Panc1 (cell line): ENCODE measurements at regions not wholly inside any gene's neighbourhood (a gene's known extent, or its start where the extent isn't known, plus 50 kb on each side); places are given as distances from the start of the nearest gene placed in this dataset.

Experiments used
- ATAC-seq: fragments of 200-7000 bp; cut with Tn5 transposase; 2 replicates; pipeline ENCODE4 v1.9.1; 2020; ENCODE audit warnings: mild to moderate bottlenecking, moderate library complexity
- BruUV-seq: library from RNA; stranded (reverse); fragments of 400-500 nt; replicated peaks from 2 replicates; lab custom pipeline; 2021; lab: Mats Ljungman, UMichigan
- CTCF ChIA-PET: fragments of 300-600 bp; sonication (Branson Sonifier 250); formaldehyde crosslinking; loops from one replicate; lab custom pipeline; 2022; ENCODE audit warnings: antibody characterized with exemption; lab: Charles Lee
- POLR2A ChIA-PET: fragments of 300-600 bp; sonication (Branson Sonifier 250); formaldehyde crosslinking; loops from one replicate; lab custom pipeline; 2022; ENCODE audit warnings: antibody characterized with exemption; lab: Charles Lee
- DNase-seq: peaks from one replicate; pipeline ENCODE4 v3.0.0-alpha.2; 2010; ENCODE audit warnings: low read depth, low spot score
- H3K27ac ChIP-seq: 2 replicates; pipeline ENCODE4 v1.5.1; 2011; ENCODE audit warnings: mild to moderate bottlenecking, low read length, inconsistent platforms
- H3K27me3 ChIP-seq: fragments of 200-500 bp; sonication (Bioruptor generic); 2 replicates; pipeline ENCODE4 v1.6.0; 2014; ENCODE audit warnings: low read length, inconsistent platforms; ENCODE audit not compliant: control insufficient read depth, insufficient read depth
- H3K36me3 ChIP-seq: fragments of 200-500 bp; sonication (Bioruptor generic); 2 replicates; pipeline ENCODE4 v1.5.1; 2014; ENCODE audit warnings: inconsistent platforms, mild to moderate bottlenecking, low read length, moderate library complexity; ENCODE audit not compliant: control insufficient read depth, insufficient read depth
- H3K4me1 ChIP-seq: 2 replicates; pipeline ENCODE4 v1.5.1; 2011; ENCODE audit warnings: inconsistent platforms, mild to moderate bottlenecking, low read length, moderate library complexity; ENCODE audit not compliant: control insufficient read depth, insufficient read depth
- H3K4me3 ChIP-seq, 2 experiments: 2 replicates each; pipeline ENCODE4 v1.5.1; 2011 to 2012; ENCODE audit warnings: low read depth in 2 of 2, low read length in 2 of 2, mild to moderate bottlenecking in 2 of 2, inconsistent platforms in 1 of 2, moderate library complexity in 1 of 2
- H3K9me3 ChIP-seq: fragments of 200-500 bp; sonication (Bioruptor generic); 2 replicates; pipeline ENCODE4 v1.5.1; 2014; ENCODE audit warnings: low read depth, mild to moderate bottlenecking, inconsistent platforms, low read length, moderate library complexity; ENCODE audit not compliant: control insufficient read depth, insufficient read depth
- CTCF ChIP-seq: fragments of 450-650 bp; IDR thresholded peaks from 2 replicates; pipeline ENCODE4 v1.5.1; 2017; ENCODE audit warnings: mild to moderate bottlenecking
- POLR2AphosphoS5 ChIP-seq: IDR thresholded peaks from 2 replicates; pipeline ENCODE4 v1.6.1; 2012; ENCODE audit warnings: mild to moderate bottlenecking, low read depth, low read length, moderate library complexity
- REST ChIP-seq, 2 experiments: IDR thresholded peaks; 2 replicates each; pipeline ENCODE4 v1.6.1; 2011 to 2012; ENCODE audit warnings: low read depth in 2 of 2, control low read depth in 1 of 2, low read length in 1 of 2, mild to moderate bottlenecking in 1 of 2, moderate library complexity in 1 of 2; ENCODE audit not compliant: insufficient read depth in 1 of 2
- SIN3A ChIP-seq: IDR thresholded peaks from 2 replicates; pipeline ENCODE4 v1.6.1; 2012; ENCODE audit warnings: low read depth, mild to moderate bottlenecking, low read length, moderate library complexity, borderline replicate concordance; ENCODE audit not compliant: insufficient read depth
- TCF7L2 ChIP-seq: IDR thresholded peaks from 2 replicates; pipeline ENCODE4 v1.6.1; 2011; ENCODE audit warnings: mild to moderate bottlenecking, low read depth, low read length, inconsistent platforms
- in situ Hi-C: cut with HindIII; loops from 2 replicates; pipeline ENCODE4 v1.10.0; 2016; ENCODE audit warnings: low sequenced_read_pairs, low pct_unique_long_range_greater_than_20kb
- intact Hi-C: fragments of 100-400 bp; cut with micrococcal nuclease; formaldehyde crosslinking; loops from one replicate; pipeline ENCODE4 v1.10.0; 2022; ENCODE audit not compliant: unreplicated experiment

GRCh38 chr18:2459886-2460285 lies 111.4 kb downstream of the METTL4 start:
- ATAC-seq = no peak
- no peak for DNase-seq
- no peaks in the 10 kb centered on the region for H3K4me1 ChIP-seq
- ChIA-PET CTCF (no interaction called here), POLR2A (no interaction called here)
- TF ChIP-seq SIN3A (no peak), REST (IDR thresholded peaks at IDR 0.05; ENCODE audit: insufficient read depth in 1 of 2, low read depth in 2 of 2, low read length in 1 of 2) (no peak), TCF7L2 (no peak), CTCF (no peak), POLR2AphosphoS5 (no peak)
- in situ Hi-C loops (no loop called here), intact Hi-C loops (loop anchor here (10.0 kb wide), 1 partner anchor 55 kb away; no protein-coding TSS in a partner anchor)
- no peaks in the 10 kb centered on the region for H3K36me3 ChIP-seq
- H3K4me3 ChIP-seq = no peak overlapping the region
- BruUV-seq = no TSS peak
- no peak overlapping the region for H3K27ac ChIP-seq
- H3K27me3 ChIP-seq = no peaks in the 10 kb centered on the region
- H3K9me3 ChIP-seq = no peaks in the 10 kb centered on the region

- Histone ChIP-seq H3K27ac (no peak overlapping the region), H3K4me1 (no peaks in the 10 kb centered on the region), H3K27me3 (no peaks in the 10 kb centered on the region), H3K36me3 (no peaks in the 10 kb centered on the region), H3K9me3 (no peaks in the 10 kb centered on the region), H3K4me3 (no peak overlapping the region)
- DNase-seq (no peak), ATAC-seq (no peak)
- POLR2A ChIA-PET = no interaction called here
- CTCF ChIA-PET = no interaction called here
- intact Hi-C loops = no loop called here
- in situ Hi-C loops = no loop called here
- BruUV-seq = no TSS peak
- TF ChIP-seq POLR2AphosphoS5 (no peak), REST (IDR thresholded peaks at IDR 0.05; ENCODE audit: insufficient read depth in 1 of 2, low read depth in 2 of 2, low read length in 1 of 2) (no peak), SIN3A (no peak), TCF7L2 (no peak)
Observed at GRCh38 chr18:2466978-2467377, 104.3 kb downstream of the METTL4 start.
